ENCODE measurements at regions not wholly inside any gene's neighbourhood (a gene's known extent, or its start where the extent isn't known, plus 50 kb on each side); places are given as distances from the start of the nearest gene placed in this dataset.
"Not testable (repeated sequence)": the region's sequence is repeated elsewhere in the genome, so short reads cannot be mapped to it uniquely, and the experiment has no call there.

GRCh38 chrX:7637066-7637465 is 205.9 kb upstream of the VCX start:
- no peak for FAIRE-seq

DNA sequence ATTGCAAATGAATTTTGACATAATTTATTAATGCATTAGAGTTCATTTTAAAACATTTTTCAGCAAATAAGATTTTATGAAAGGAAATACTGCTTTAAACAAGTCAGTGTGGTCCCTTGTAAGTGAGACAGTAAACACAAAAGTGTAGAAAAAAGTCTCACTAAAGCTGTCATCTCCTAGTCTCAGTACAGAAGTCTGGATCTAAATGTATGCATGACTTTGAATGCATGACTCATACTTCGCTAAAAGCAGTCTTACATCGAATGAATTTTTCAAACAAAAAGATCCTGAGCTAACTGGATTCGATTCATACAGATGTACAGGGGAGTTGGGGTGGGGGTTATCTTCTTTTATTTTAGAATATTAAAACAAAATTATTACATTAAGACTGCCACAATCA is 207.4 kb upstream of the VCX start:
- no peak for FAIRE-seq

- no peak for FAIRE-seq
Measured at GRCh38 chrX:7620560-7620959, 222.4 kb upstream of the VCX start.

- FAIRE-seq = no peak
Measured at GRCh38 chrX:7617994-7618393, 225.0 kb upstream of the VCX start.

- FAIRE-seq = no peak
Measured at GRCh38 chrX:7614616-7615015, 228.4 kb upstream of the VCX start.

DNA sequence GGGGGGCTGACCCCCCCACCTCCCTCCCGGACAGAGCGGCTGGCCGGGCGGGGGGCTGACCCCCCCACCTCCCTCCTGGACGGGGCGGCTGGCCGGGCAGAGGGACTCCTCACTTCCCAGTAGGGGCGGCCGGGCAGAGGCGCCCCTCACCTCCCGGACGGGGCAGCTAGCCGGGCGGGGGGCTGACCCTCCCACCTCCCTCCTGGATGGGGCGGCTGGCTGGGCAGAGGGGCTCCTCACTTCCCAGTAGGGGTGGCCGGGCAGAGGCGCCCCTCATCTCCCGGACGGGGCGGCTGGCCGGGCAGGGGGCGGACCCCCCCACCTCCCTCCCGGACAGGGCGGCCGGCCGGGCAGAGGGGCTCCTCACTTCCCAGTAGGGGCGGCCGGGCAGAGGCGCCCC is 234.3 kb upstream of the VCX start:
- FAIRE-seq = not testable (repeated sequence)

- no peak for FAIRE-seq
Measured at GRCh38 chrX:7606039-7606652, 236.8 kb upstream of the VCX start.

GRCh38 chrX:7603387-7603786 is 239.6 kb upstream of the VCX start:
- no peak for FAIRE-seq

DNA sequence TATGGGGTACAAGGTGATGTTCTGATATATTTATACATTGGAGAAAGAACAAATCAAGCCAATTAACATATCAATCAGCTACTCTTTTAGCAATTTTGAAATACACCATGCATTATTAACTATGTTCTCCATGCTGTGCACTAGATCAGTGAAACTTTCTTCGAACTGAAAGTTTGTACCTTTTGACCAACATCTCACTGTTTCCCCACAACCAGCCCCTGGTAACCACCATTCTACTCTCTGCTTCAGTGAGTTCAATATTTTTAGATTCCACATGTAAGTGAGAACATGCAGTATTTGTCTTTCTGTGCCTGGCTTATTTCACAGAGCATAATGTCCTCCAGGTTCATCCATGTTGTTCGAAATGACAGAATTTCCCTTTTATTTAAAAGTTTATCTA is 246.1 kb upstream of the VCX start:
- FAIRE-seq = no peak

DNA sequence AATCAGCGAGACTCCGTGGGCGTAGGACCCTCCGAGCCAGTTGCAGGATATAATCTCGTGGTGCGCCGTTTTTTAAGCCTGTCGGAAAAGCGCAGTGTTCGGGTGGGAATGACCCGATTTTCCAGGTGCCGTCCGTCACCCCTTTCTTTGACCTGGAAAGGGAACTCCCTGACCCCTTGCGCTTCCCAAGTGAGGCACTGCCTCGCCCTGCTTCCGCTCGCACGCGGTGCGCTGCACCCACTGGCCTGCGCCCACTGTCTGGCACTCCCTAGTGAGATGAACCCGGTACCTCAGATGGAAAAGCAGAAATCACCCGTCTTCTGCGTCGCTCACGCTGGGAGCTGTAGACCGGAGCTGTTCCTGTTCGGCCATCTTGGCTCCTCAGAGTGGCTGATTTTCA is 249.6 kb upstream of the VCX start:
- FAIRE-seq = not testable (repeated sequence)

DNA sequence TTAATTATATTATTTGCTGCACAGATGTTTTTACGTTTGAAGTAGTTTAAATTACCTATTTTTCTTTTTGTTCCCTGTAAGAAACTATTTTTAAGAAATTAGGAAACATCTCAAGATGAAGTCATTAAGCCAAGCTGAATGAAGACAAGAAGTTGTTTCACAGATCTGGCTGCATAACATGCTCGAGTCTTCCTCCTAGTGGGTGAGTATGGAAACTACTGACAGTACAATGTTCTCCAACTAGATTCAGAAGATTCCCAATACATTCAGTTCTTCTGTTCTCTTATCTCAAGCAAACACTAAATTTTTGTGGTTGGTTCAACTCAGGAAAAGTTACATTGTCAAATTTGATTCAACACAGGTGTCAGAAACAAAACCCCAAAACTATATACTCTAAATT is 256.8 kb upstream of the VCX start:
- no peak for FAIRE-seq

DNA sequence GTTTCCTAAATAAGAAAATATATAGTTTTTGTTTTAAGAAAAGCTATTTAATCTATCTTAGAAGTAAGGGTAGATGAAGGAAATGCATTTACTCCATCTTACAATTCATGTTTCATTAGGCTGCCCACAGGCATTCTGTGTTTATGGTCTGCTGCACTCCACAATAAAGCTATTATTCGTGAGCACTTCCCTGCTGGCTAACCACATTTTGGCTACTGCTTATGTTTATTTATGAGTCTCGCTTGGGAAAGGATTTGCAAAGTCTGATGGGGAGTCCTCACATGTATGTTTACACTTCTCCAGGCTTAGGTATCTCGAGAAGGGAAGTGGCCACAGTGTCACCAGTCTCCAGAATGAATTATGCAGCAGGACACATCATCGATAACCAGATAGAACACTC is 260.8 kb upstream of the VCX start:
- no peak for FAIRE-seq

DNA sequence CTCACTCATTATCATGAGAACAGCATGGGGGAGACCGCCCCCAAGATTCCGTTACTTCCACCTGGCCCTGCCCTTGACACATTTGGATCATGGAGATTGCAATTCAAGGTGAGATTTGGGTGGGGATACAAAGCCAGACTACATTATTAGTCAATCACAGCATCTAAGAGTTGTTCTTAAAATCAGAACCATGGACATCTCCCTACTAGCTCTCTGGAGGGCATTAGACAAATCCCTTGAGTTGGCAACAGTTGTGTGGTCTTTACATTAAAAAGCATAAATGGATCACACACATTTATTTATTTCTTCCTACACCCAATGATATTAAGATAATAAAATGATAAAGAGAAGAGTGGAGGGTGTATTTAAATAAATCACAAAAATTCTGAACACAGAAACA is 262.8 kb upstream of the VCX start:
- FAIRE-seq = no peak

- no peak for FAIRE-seq
Measured at GRCh38 chrX:7574325-7574724, 268.6 kb upstream of the VCX start.

- FAIRE-seq = no peak
Measured at GRCh38 chrX:7570432-7571029, 272.4 kb upstream of the VCX start.

- FAIRE-seq = no peak
Measured at GRCh38 chrX:7568597-7568996, 274.4 kb upstream of the VCX start.

GRCh38 chrX:7568130-7568529 is 274.8 kb upstream of the VCX start:
- FAIRE-seq = no peak

GRCh38 chrX:7552760-7553159 is 290.2 kb upstream of the VCX start:
- no peak for FAIRE-seq

DNA sequence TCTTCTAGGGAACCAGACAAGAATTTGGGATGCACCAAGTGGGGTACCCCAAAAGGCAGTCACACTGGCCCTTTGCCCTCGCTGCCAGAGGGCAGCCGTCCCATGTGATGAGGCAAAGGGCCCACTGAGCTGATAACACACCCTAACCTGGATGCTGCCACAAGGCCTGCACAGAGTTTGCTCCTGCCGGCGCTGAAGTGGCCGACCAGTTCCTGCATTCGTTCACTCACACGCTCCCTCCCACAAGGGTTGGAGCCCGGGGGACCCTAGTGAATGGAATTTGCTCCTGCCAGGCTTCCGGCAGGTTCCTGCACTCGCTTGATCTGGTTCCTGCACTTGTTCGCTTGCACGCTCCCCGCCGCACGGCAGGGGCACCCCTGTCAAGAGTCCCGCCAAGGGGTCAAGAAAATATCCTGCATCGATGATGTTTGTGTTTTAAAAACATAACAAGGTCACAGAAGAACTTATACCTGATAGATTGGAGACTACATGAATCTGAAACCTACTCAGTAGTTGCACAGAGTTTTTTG is 296.4 kb upstream of the VCX start:
- no peak for FAIRE-seq

- no peak for FAIRE-seq
Measured at GRCh38 chrX:7545564-7545963, 297.4 kb upstream of the VCX start.

DNA sequence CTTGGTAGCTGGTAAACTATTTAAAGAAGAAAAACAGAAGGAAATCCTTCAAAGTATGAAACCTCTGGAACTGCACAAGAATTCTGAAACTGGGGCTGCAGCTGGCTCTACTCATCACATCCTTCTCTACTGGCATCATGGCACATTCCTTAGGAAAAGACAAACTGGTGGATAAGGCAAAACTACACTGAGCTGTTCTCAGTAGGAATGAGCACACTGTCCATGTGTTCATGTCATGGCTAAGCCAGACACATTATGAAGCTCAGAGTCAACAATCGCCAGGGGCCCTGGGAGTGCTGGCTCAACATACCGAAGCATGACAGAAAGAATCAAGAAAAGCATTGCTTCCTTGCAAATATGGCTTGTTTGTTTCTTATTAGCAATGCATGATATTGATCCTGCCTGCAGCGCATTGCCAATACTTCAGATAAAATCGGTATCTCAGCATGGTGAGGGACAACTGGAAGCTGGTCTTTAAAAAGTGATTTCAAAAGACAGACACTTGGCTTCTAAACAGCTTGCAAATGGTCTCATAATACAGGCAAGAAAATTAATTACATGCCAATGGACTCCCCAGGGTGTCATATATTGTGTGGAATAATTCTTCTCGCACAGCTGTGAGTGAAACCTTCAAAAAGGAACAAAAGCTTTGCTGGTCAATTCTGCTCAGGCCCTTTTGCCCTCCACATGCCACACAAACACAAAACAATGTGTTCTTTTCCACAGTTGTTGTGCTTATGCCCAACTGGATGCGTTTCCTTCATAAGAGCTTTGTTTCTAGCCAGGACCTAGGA is 300.2 kb upstream of the VCX start:
- no peak for FAIRE-seq

DNA sequence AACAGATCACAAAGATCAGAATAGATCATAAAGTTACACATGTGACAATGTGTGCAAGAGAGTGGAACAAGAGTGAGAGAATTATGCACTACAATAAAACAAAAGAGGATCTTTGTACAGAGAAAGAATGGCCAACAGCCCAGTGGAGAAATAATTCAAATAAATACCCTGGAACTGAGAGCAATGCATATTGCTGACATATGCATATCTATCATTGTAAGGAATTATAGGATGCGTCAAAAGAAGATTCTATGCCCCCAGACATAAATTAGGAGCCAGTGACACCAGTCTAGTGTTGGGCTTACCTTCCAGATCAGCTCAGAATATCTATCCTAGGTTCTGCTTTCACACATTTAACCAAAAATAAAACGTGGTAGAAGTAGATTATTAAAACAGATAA is 320.1 kb upstream of the VCX start:
- FAIRE-seq = no peak

- no peak for FAIRE-seq
Measured at GRCh38 chrX:7515681-7516413, 327.1 kb upstream of the VCX start.
